ENCODE measurements at regions not wholly inside any gene's neighbourhood (a gene's known extent, or its start where the extent isn't known, plus 50 kb on each side); places are given as distances from the start of the nearest gene placed in this dataset.

GRCh38 chr3:20692675-20693074 is 506.7 kb upstream of the SGO1 start:
- H3K36me3 ChIP-seq, result no peaks in the 10 kb centered on the region
- no peak overlapping the region for H3K27ac ChIP-seq
- no peak overlapping the region for H3K4me3 ChIP-seq
- no peaks in the 10 kb centered on the region for H3K9me3 ChIP-seq
- no peaks in the 10 kb centered on the region for H3K27me3 ChIP-seq
- no peaks in the 10 kb centered on the region for H3K4me1 ChIP-seq
- no peak for DNase-seq (ENCODE audit: low spot score in 2 of 2)
- 39 to 44% methylated on average over 2 of the region's 2 CpGs for WGBS, 2 donors
- TF ChIP-seq EP300 (IDR thresholded peaks at IDR 0.05) (no peak), CTCF (IDR thresholded peaks at IDR 0.05) (no peak), POLR2A (IDR thresholded peaks at IDR 0.05) (no peak)

GRCh38 chr3:20683910-20684309 is 497.9 kb upstream of the SGO1 start:
- WGBS, 2 donors, result 46 to 47% methylated on average over 3 of the region's 3 CpGs
- TF ChIP-seq CTCF (IDR thresholded peaks at IDR 0.05), result no peak
- TF ChIP-seq POLR2A (IDR thresholded peaks at IDR 0.05), result no peak
- TF ChIP-seq EP300 (IDR thresholded peaks at IDR 0.05), result no peak
- peaks cover 0 to 5% (median 0%) of the 10 kb centered on the region in 4 donors for H3K9me3 ChIP-seq
- H3K36me3 ChIP-seq, result no peaks in the 10 kb centered on the region
- no peaks in the 10 kb centered on the region for H3K4me1 ChIP-seq
- DNase-seq (ENCODE audit: low spot score in 2 of 2), result no peak
- H3K27me3 ChIP-seq, result no peaks in the 10 kb centered on the region
- H3K27ac ChIP-seq, result peak overlapping the region in 1 of 4 donors; percentile 54
- no peak overlapping the region for H3K4me3 ChIP-seq

- H3K4me3 ChIP-seq, result no peak overlapping the region
- TF ChIP-seq POLR2A (IDR thresholded peaks at IDR 0.05) (no peak), CTCF (IDR thresholded peaks at IDR 0.05) (no peak), EP300 (IDR thresholded peaks at IDR 0.05) (no peak)
- H3K4me1 ChIP-seq, result no peaks in the 10 kb centered on the region
- H3K27ac ChIP-seq, result no peak overlapping the region
- no peaks in the 10 kb centered on the region for H3K36me3 ChIP-seq
- H3K9me3 ChIP-seq, result peaks cover 0 to 5% (median 0%) of the 10 kb centered on the region in 4 donors
- 79 to 80% methylated on average over 5 of the region's 5 CpGs for WGBS, 2 donors
- no peak for DNase-seq (ENCODE audit: low spot score in 2 of 2)
- H3K27me3 ChIP-seq, result no peaks in the 10 kb centered on the region
Measured at GRCh38 chr3:20682573-20682972, 496.6 kb upstream of the SGO1 start.

GRCh38 chr3:20680990-20681628 is 495.1 kb upstream of the SGO1 start:
- 73 to 81% methylated on average over 1 of the region's 1 CpG for WGBS, 2 donors
- DNase-seq (ENCODE audit: low spot score in 2 of 2), result no peak
- Histone ChIP-seq H3K4me1 (no peaks in the 10 kb centered on the region), H3K36me3 (no peaks in the 10 kb centered on the region), H3K9me3 (peaks cover 0 to 6% (median 0%) of the 10 kb centered on the region in 4 donors), H3K27me3 (no peaks in the 10 kb centered on the region), H3K27ac (no peak overlapping the region), H3K4me3 (no peak overlapping the region)
- TF ChIP-seq CTCF (IDR thresholded peaks at IDR 0.05) (no peak), POLR2A (IDR thresholded peaks at IDR 0.05) (no peak), EP300 (IDR thresholded peaks at IDR 0.05) (no peak)

- Histone ChIP-seq H3K4me3 (no peak overlapping the region), H3K9me3 (peaks cover 0 to 14% (median 0%) of the 10 kb centered on the region in 4 donors), H3K27ac (no peak overlapping the region), H3K4me1 (no peaks in the 10 kb centered on the region), H3K36me3 (no peaks in the 10 kb centered on the region), H3K27me3 (no peaks in the 10 kb centered on the region)
- DNase-seq (ENCODE audit: low spot score in 2 of 2), result no peak
- 93 to 98% methylated on average over 1 of the region's 1 CpG for WGBS, 2 donors
- TF ChIP-seq POLR2A (IDR thresholded peaks at IDR 0.05) (no peak), CTCF (IDR thresholded peaks at IDR 0.05) (no peak), EP300 (IDR thresholded peaks at IDR 0.05) (no peak)
Measured at GRCh38 chr3:20673866-20674265, 487.9 kb upstream of the SGO1 start.

Measured in tibial nerve (tissue), 4 donors.